NCI-H1092 (cell line): ENCODE measurements at regions not wholly inside any gene's neighbourhood (a gene's known extent, or its start where the extent isn't known, plus 50 kb on each side); places are given as distances from the start of the nearest gene placed in this dataset.

Source experiments
- DNase-seq: peaks from one replicate; lab custom pipeline; 2025; lab: John Stamatoyannopoulos, UW

DNA sequence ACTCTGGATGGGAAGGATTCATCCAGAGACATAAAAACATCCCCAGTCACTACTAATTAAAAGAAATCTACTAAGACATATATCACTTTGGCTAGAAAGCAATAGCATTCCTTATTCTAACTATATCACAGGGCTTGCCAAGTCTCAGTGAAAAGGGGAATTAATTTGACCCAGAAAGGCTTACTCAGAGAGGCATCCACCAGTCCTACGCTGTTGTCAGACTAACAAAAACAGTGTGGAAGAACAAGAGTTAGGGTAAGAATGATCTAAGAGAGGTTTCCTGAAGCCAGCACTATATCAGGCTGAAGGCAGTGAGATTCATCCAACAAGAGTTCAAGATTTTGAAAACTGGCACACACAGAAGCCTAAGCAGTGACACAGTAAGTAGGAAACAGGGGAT is 126.1 kb downstream of the GDAP2 start:
- DNase-seq, result no peak

DNA sequence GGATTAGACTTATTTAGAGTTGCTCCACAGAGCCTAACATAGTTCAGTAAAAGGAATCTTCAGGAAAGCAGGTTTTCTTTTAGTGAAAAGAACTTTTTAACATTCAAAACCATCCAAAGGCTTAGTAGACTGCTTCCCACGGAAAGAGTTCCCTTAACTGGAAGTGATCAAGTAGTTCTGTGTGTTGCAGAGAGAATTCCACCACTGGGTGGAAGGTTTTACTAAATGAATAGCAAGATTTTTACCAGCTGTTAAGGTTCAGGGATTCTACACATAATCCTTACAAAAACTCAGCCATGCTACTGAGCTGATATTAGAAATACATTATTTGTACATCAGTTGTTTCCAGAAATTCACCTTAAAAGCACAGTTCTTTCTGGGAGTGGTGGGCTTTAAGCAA is 119.7 kb downstream of the GDAP2 start:
- no peak for DNase-seq

DNA sequence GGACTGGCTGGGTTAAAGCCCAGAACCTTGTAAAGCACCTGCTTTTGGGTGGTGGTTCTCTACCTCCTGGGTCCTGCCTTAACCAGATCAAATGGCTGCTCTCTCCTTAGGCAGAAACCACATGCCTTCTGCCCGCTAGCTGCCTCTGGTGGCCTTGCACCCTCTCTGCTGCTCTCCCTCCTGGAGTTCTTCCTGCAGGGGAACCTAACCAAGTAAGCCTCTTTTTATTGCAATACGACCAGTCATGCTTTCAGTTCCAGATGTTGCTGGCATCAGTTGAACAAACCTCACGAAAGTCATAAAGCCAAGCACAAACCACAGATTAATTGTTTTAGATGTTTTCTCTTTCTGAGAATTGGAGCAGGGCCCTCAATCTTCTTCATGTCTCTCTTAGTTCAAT is 118.9 kb downstream of the GDAP2 start:
- DNase-seq, result no peak

DNA sequence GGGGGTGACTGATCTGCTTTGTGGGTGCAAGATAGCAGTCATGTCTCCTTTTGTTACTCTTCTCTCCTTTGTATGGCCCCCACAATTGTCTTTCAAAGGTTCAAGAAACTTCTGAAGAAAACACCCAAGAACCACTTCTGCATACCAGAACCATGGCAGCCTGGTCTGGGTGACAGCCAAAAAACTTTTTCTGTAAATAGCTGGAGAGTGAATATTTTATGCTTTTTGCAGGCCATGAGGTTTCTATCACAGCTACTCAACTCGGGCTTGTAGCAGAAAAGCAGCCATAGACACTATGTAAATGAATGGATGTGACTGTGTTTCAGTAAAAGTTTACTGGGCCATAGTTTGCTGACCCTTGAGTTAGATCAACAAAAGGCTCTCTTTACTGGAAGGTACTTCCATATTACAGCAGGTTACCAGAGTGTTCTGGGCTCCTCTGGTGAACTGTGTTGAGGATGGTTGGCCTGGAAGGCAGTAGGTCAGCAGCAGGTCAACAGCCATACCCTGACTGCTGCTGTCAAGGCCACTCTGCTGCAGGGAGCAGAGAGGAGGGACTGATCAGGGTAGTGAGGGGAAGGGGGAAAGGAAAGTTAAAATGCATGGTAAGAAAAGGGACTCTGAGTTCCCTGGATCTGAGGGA is 116.4 kb downstream of the GDAP2 start:
- DNase-seq, result no peak
